Glutamatergic neuron (in vitro differentiated cells): ENCODE measurements at regions not wholly inside any gene's neighbourhood (a gene's known extent, or its start where the extent isn't known, plus 50 kb on each side); places are given as distances from the start of the nearest gene placed in this dataset.

ENCODE experiments used
- DNase-seq: peaks from one replicate; pipeline ENCODE4 v3.0.0; 2022
- H3K27ac Mint-ChIP-seq: one replicate; pipeline ENCODE4 v1.8.0; 2020; ENCODE audit warnings: mild to moderate bottlenecking, mixed read lengths, inconsistent platforms; ENCODE audit not compliant: unreplicated experiment
- H3K27me3 Mint-ChIP-seq: one replicate; pipeline ENCODE4 v1.8.0; 2020; ENCODE audit warnings: mild to moderate bottlenecking, moderate library complexity, mixed read lengths, inconsistent platforms; ENCODE audit not compliant: unreplicated experiment
- H3K36me3 Mint-ChIP-seq: one replicate; pipeline ENCODE4 v1.8.0; 2020; ENCODE audit warnings: mild to moderate bottlenecking, mixed read lengths, inconsistent platforms; ENCODE audit not compliant: unreplicated experiment
- H3K4me1 Mint-ChIP-seq: one replicate; pipeline ENCODE4 v1.8.0; 2020; ENCODE audit warnings: mild to moderate bottlenecking, low read depth, mixed read lengths, inconsistent platforms; ENCODE audit not compliant: unreplicated experiment
- H3K4me3 Mint-ChIP-seq: one replicate; pipeline ENCODE4 v1.8.0; 2020; ENCODE audit warnings: mild to moderate bottlenecking, mixed read lengths, inconsistent platforms; ENCODE audit not compliant: unreplicated experiment
- H3K9me3 Mint-ChIP-seq: one replicate; pipeline ENCODE4 v1.8.0; 2020; ENCODE audit warnings: mild to moderate bottlenecking, moderate library complexity, mixed read lengths, inconsistent platforms; ENCODE audit not compliant: unreplicated experiment
- TF ChIP-seq, protein P1 (sequence below): fragments of 200-600 bp; sonication (generic); IDR thresholded peaks from one replicate; pipeline ENCODE4 v1.5.0; 2021; ENCODE audit not compliant: partially characterized antibody, unreplicated experiment

- H3K36me3 Mint-ChIP-seq: no peaks in the 10 kb centered on the region
These were observed 112.8 kb downstream of the KLF6 start for GRCh38 chr10:3672220-3672619.

DNA sequence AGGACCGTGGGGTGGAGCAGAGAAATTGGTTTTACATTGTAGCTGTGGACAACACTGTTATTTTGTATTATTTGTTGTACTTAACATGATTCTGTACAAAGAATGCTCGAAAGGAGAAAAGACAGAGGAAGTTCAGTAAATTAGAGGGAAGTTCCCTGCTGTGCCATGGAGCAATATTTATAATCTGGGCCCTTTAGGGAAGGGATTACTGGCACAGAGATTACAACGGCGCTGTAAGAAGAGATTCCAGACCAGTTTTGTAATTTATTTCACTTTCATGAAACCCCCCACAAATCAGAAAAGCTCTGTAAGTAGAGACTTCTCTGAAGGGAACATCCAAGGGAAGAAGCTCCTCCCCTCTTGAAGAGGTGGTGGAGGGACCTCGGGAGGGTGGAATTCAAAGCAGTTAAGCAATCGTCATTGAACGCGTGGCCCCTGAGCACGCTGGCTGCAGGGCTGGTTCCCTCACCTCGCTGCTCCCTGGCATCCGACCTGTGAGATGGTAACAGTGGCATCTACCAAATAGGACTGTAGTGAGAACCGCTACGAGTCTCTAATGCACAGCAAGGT is 113.5 kb downstream of the KLF6 start:
- DNase-seq: no peak
- no peak overlapping the region for H3K27ac Mint-ChIP-seq

More at GRCh38 chr10:3672220-3672619, 112.8 kb downstream of the KLF6 start:
- H3K4me1 Mint-ChIP-seq: peaks cover 6% of the 10 kb centered on the region
- H3K4me3 Mint-ChIP-seq: no peak overlapping the region
- H3K9me3 Mint-ChIP-seq: peaks cover 3% of the 10 kb centered on the region
- TF ChIP-seq, protein P1, sequence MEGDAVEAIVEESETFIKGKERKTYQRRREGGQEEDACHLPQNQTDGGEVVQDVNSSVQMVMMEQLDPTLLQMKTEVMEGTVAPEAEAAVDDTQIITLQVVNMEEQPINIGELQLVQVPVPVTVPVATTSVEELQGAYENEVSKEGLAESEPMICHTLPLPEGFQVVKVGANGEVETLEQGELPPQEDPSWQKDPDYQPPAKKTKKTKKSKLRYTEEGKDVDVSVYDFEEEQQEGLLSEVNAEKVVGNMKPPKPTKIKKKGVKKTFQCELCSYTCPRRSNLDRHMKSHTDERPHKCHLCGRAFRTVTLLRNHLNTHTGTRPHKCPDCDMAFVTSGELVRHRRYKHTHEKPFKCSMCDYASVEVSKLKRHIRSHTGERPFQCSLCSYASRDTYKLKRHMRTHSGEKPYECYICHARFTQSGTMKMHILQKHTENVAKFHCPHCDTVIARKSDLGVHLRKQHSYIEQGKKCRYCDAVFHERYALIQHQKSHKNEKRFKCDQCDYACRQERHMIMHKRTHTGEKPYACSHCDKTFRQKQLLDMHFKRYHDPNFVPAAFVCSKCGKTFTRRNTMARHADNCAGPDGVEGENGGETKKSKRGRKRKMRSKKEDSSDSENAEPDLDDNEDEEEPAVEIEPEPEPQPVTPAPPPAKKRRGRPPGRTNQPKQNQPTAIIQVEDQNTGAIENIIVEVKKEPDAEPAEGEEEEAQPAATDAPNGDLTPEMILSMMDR: no peak
- no peaks in the 10 kb centered on the region for H3K27me3 Mint-ChIP-seq
- no peak overlapping the region for H3K27ac Mint-ChIP-seq
- no peak for DNase-seq

DNA sequence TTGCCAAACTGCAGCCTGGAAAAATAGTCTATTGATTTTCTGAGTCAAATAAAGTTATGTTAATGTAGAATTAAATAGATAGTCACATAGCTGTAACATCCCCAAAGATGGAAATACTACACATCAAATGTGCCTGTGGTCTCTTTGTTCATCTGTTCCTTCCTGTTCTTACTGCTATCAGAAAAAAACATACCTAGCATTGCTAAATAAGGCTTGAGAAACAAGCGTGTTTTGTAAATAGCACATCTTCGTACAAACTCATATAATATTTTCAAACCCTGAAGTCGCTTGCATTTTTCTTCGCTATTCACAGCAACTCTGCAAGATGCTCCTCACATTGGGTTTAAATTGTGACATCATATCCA is 116.1 kb downstream of the KLF6 start:
- H3K9me3 Mint-ChIP-seq: peaks cover 3% of the 10 kb centered on the region
- TF ChIP-seq, protein P1: no peak
- H3K36me3 Mint-ChIP-seq: no peaks in the 10 kb centered on the region
- H3K27ac Mint-ChIP-seq: no peak overlapping the region
- no peak overlapping the region for H3K4me3 Mint-ChIP-seq
- DNase-seq: no peak
- H3K4me1 Mint-ChIP-seq: peaks cover 6% of the 10 kb centered on the region
- H3K27me3 Mint-ChIP-seq: no peaks in the 10 kb centered on the region

More for the DNA sequence above, 113.5 kb downstream of the KLF6 start:
- peaks cover 3% of the 10 kb centered on the region for H3K9me3 Mint-ChIP-seq
- peaks cover 6% of the 10 kb centered on the region for H3K4me1 Mint-ChIP-seq
- TF ChIP-seq, protein P1: no peak
- H3K27me3 Mint-ChIP-seq: no peaks in the 10 kb centered on the region
- no peak overlapping the region for H3K4me3 Mint-ChIP-seq
- H3K36me3 Mint-ChIP-seq: no peaks in the 10 kb centered on the region

GRCh38 chr10:3668276-3668965 is 116.6 kb downstream of the KLF6 start:
- Mint-ChIP-seq H3K9me3 (peaks cover 3% of the 10 kb centered on the region), H3K27me3 (no peaks in the 10 kb centered on the region), H3K27ac (no peak overlapping the region), H3K36me3 (no peaks in the 10 kb centered on the region), H3K4me3 (no peak overlapping the region), H3K4me1 (peaks cover 6% of the 10 kb centered on the region)
- DNase-seq: peak; percentile 24
- TF ChIP-seq, protein P1: no peak
